ENCODE measurements at regions not wholly inside any gene's neighbourhood (a gene's known extent, or its start where the extent isn't known, plus 50 kb on each side); places are given as distances from the start of the nearest gene placed in this dataset.
A peak's percentile ranks its signal among the peaks of the same experiment; 100 is the strongest.
"Not testable (repeated sequence)": the region's sequence is repeated elsewhere in the genome, so short reads cannot be mapped to it uniquely, and the experiment has no call there.

GRCh38 chr3:185306286-185306685 lies 52.4 kb upstream of the EHHADH start:
- CTCF ChIA-PET, result interaction anchor here (1.0 to 4.1 kb wide), 3 partner anchors 9 to 16 kb away, joined by 3 to 32 read pairs (median 4); no protein-coding TSS in a partner anchor
- POLR2A ChIA-PET; DNase-seq (ENCODE audit: extremely low spot score): not testable (repeated sequence)

GRCh38 chr3:185306847-185307246 lies 53.0 kb upstream of the EHHADH start:
- ChIA-PET CTCF (interaction anchor here (1.5 to 4.1 kb wide), 3 partner anchors 17 to 56 kb away, joined by 3 to 32 read pairs (median 13); no protein-coding TSS in a partner anchor), POLR2A (no interaction called here)
- TF ChIP-seq, protein P1, sequence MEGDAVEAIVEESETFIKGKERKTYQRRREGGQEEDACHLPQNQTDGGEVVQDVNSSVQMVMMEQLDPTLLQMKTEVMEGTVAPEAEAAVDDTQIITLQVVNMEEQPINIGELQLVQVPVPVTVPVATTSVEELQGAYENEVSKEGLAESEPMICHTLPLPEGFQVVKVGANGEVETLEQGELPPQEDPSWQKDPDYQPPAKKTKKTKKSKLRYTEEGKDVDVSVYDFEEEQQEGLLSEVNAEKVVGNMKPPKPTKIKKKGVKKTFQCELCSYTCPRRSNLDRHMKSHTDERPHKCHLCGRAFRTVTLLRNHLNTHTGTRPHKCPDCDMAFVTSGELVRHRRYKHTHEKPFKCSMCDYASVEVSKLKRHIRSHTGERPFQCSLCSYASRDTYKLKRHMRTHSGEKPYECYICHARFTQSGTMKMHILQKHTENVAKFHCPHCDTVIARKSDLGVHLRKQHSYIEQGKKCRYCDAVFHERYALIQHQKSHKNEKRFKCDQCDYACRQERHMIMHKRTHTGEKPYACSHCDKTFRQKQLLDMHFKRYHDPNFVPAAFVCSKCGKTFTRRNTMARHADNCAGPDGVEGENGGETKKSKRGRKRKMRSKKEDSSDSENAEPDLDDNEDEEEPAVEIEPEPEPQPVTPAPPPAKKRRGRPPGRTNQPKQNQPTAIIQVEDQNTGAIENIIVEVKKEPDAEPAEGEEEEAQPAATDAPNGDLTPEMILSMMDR (IDR thresholded peaks at IDR 0.05; ENCODE audit: control extremely low read depth, extremely low read depth, low read depth, missing control alignments), result no peak
- DNase-seq (ENCODE audit: extremely low spot score), result no peak

- peak; percentile 54 for DNase-seq (ENCODE audit: extremely low spot score)
- TF ChIP-seq, protein P1 (IDR thresholded peaks at IDR 0.05; ENCODE audit: control extremely low read depth, extremely low read depth, low read depth, missing control alignments), result peak; percentile 60
- ChIA-PET CTCF (interaction anchor here (0.9 to 4.1 kb wide), 37 partner anchors 9 to 747 kb away, joined by 3 to 32 read pairs (median 4); partner anchors contain the start of gene EPHB3), POLR2A (no interaction called here)
Observed at GRCh38 chr3:185308126-185308754, 54.4 kb upstream of the EHHADH start.

- ChIA-PET CTCF (interaction anchor here (1.2 to 4.1 kb wide), 24 partner anchors 10 to 748 kb away, joined by 3 to 32 read pairs (median 4); partner anchors contain the start of gene EPHB3), POLR2A (no interaction called here)
- TF ChIP-seq, protein P1 (IDR thresholded peaks at IDR 0.05; ENCODE audit: control extremely low read depth, extremely low read depth, low read depth, missing control alignments), result no peak
- DNase-seq (ENCODE audit: extremely low spot score), result no peak
Observed at GRCh38 chr3:185309302-185309701, 53.6 kb upstream of the MAP3K13 start.

GRCh38 chr3:185309795-185310194 lies 53.1 kb upstream of the MAP3K13 start:
- TF ChIP-seq, protein P1 (IDR thresholded peaks at IDR 0.05; ENCODE audit: control extremely low read depth, extremely low read depth, low read depth, missing control alignments), result no peak
- DNase-seq (ENCODE audit: extremely low spot score), result no peak
- ChIA-PET CTCF (interaction anchor here (1.4 to 4.1 kb wide), 11 partner anchors 10 to 506 kb away, joined by 3 to 32 read pairs (median 10); no protein-coding TSS in a partner anchor), POLR2A (no interaction called here)

DNA sequence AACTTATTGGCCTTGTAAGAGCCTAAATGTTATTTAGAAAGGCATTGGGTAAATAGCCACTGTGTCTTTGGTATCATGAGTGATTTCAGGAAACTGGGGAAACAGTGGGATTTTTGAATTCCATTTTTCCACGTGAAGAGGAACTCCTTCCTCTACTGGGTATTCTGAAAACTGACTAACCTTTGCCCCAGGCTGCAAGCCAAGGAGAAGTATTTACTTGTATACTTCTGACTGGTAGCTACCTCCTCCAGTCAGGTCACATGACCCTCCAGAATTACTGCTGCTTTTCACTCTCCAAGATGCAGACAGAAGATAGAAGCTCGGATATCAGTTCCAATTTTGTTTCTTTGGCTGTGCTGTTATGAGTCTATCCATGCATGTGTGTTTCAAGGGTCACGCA lies 50.9 kb upstream of the MAP3K13 start:
- ChIA-PET CTCF (no interaction called here), POLR2A (no interaction called here)
- TF ChIP-seq, protein P1 (IDR thresholded peaks at IDR 0.05; ENCODE audit: control extremely low read depth, extremely low read depth, low read depth, missing control alignments), result no peak
- DNase-seq (ENCODE audit: extremely low spot score), result no peak
